GM23338 (cell line): ENCODE measurements at regions not wholly inside any gene's neighbourhood (a gene's known extent, or its start where the extent isn't known, plus 50 kb on each side); places are given as distances from the start of the nearest gene placed in this dataset.

ENCODE experiments used
- ATAC-seq: fragments of 200-7000 bp; cut with Tn5 transposase; 3 replicates; pipeline ENCODE4 v1.9.1; 2020
- DNase-seq: peaks from one replicate; pipeline ENCODE4 v3.0.0-alpha.2; 2015; ENCODE audit warnings: low spot score
- H2AFZ ChIP-seq: fragments of 200-600 bp; sonication (generic); 2 replicates; pipeline ENCODE4 v1.8.0; 2016; ENCODE audit warnings: antibody characterized with exemption, mild to moderate bottlenecking, moderate library complexity
- H3F3A ChIP-seq: fragments of 200-600 bp; sonication (generic); replicated peaks from 2 replicates; pipeline ENCODE4 v1.8.0; 2017; ENCODE audit warnings: antibody characterized with exemption, mixed run types, low read depth
- H3K27ac ChIP-seq: fragments of 200-600 bp; sonication (generic); 2 replicates; pipeline ENCODE4 v1.6.1; 2016; ENCODE audit warnings: low read depth
- H3K27me3 ChIP-seq: fragments of 200-600 bp; sonication (generic); 2 replicates; pipeline ENCODE4 v1.8.0; 2016; ENCODE audit warnings: mild to moderate bottlenecking, mixed run types, moderate library complexity; ENCODE audit not compliant: insufficient read depth
- H3K36me3 ChIP-seq: fragments of 200-600 bp; sonication (generic); 2 replicates; pipeline ENCODE4 v1.8.0; 2016; ENCODE audit warnings: mild to moderate bottlenecking; ENCODE audit not compliant: insufficient read depth
- H3K4me1 ChIP-seq: fragments of 200-600 bp; sonication (generic); 2 replicates; pipeline ENCODE4 v1.8.0; 2016; ENCODE audit warnings: mild to moderate bottlenecking, moderate library complexity; ENCODE audit not compliant: insufficient read depth
- H3K4me2 ChIP-seq: fragments of 200-600 bp; sonication (generic); 2 replicates; pipeline ENCODE4 v1.7.1; 2017; ENCODE audit warnings: mixed run types
- H3K4me3 ChIP-seq: fragments of 200-600 bp; sonication (generic); 2 replicates; pipeline ENCODE4 v1.6.1; 2016; ENCODE audit warnings: mixed run types
- H3K79me2 ChIP-seq: fragments of 200-600 bp; sonication (generic); replicated peaks from 2 replicates; pipeline ENCODE4 v1.8.0; 2017; ENCODE audit warnings: mild to moderate bottlenecking; ENCODE audit not compliant: insufficient read depth
- H3K9me2 ChIP-seq: fragments of 200-600 bp; sonication (generic); 2 replicates; pipeline ENCODE4 v1.8.0; 2017; ENCODE audit not compliant: insufficient read depth
- H4K20me1 ChIP-seq: fragments of 200-600 bp; sonication (generic); replicated peaks from 2 replicates; pipeline ENCODE4 v1.8.0; 2017; ENCODE audit warnings: mild to moderate bottlenecking; ENCODE audit not compliant: insufficient read depth
- H3K27ac Mint-ChIP-seq: 2 replicates; pipeline ENCODE4 v1.8.0; 2020; ENCODE audit warnings: inconsistent platforms, mild to moderate bottlenecking, moderate library complexity, mixed read lengths
- H3K27me3 Mint-ChIP-seq: 3 replicates; pipeline ENCODE4 v1.8.0; 2022; ENCODE audit warnings: low read depth, mild to moderate bottlenecking, moderate library complexity, mixed read lengths, inconsistent platforms; ENCODE audit not compliant: insufficient read depth, poor library complexity
- H3K36me3 Mint-ChIP-seq: 3 replicates; pipeline ENCODE4 v1.8.0; 2021; ENCODE audit warnings: low read depth, mild to moderate bottlenecking, inconsistent platforms, moderate library complexity, mixed read lengths
- H3K4me1 Mint-ChIP-seq: 3 replicates; pipeline ENCODE4 v1.8.0; 2020; ENCODE audit warnings: mild to moderate bottlenecking, inconsistent platforms, mixed read lengths
- H3K4me3 Mint-ChIP-seq: 3 replicates; pipeline ENCODE4 v1.8.0; 2021; ENCODE audit warnings: moderate library complexity, mild to moderate bottlenecking, inconsistent platforms, mixed read lengths
- H3K9me3 Mint-ChIP-seq: 3 replicates; pipeline ENCODE4 v1.8.0; 2020; ENCODE audit warnings: moderate library complexity, mild to moderate bottlenecking, inconsistent platforms, mixed read lengths
- CREB1 ChIP-seq: fragments of 250-450 bp; sonication (Bioruptor Pico); IDR thresholded peaks from 2 replicates; pipeline ENCODE4 v1.5.0; 2020; ENCODE audit warnings: low read depth, mild to moderate bottlenecking, moderate library complexity
- EZH2 ChIP-seq: fragments of 200-600 bp; sonication (generic); IDR thresholded peaks from one replicate; pipeline ENCODE4 v1.8.0; 2017; ENCODE audit warnings: antibody characterized with exemption, mild to moderate bottlenecking, low read depth; ENCODE audit not compliant: unreplicated experiment
- EZH2phosphoT487 ChIP-seq: fragments of 200-600 bp; sonication (generic); IDR thresholded peaks from one replicate; pipeline ENCODE4 v1.8.1; 2018; ENCODE audit warnings: antibody characterized with exemption; ENCODE audit not compliant: unreplicated experiment
- JUNB ChIP-seq: IDR thresholded peaks from one replicate; pipeline ENCODE4 v1.6.1; 2016; ENCODE audit warnings: antibody characterized with exemption; ENCODE audit not compliant: unreplicated experiment
- POLR2AphosphoS5 ChIP-seq: IDR thresholded peaks from 2 replicates; pipeline ENCODE4 v1.6.1; 2016; ENCODE audit warnings: antibody characterized with exemption, low read depth
- STAT1 ChIP-seq: IDR thresholded peaks from one replicate; pipeline ENCODE4 v1.6.1; 2016; ENCODE audit warnings: antibody characterized with exemption; ENCODE audit not compliant: unreplicated experiment
- ZNF114 ChIP-seq: fragments of 250-450 bp; sonication (Bioruptor Pico); IDR thresholded peaks from 2 replicates; pipeline ENCODE4 v1.5.0; 2020; ENCODE audit warnings: mild to moderate bottlenecking, moderate library complexity
- ZNF331 ChIP-seq: fragments of 250-450 bp; sonication (Bioruptor Pico); IDR thresholded peaks from 2 replicates; pipeline ENCODE4 v1.5.0; 2020; ENCODE audit warnings: low read depth, mild to moderate bottlenecking, moderate library complexity
- TF ChIP-seq, protein P1 (sequence below): IDR thresholded peaks from 2 replicates; pipeline ENCODE4 v1.6.1; 2016; ENCODE audit warnings: antibody characterized with exemption
- TF ChIP-seq, protein P2 (sequence below): IDR thresholded peaks from one replicate; pipeline ENCODE4 v1.6.1; 2018; ENCODE audit warnings: antibody characterized with exemption; ENCODE audit not compliant: unreplicated experiment
- TF ChIP-seq, protein P3 (sequence below), 2 experiments: fragments of 200-600 bp in 1 of 2; sonication (generic) in 1 of 2; conservative IDR thresholded peaks; 2 replicates each; pipeline versions ENCODE4 v1.5.1 to v1.6.1; 2016 to 2017; ENCODE audit warnings: antibody characterized with exemption in 2 of 2, low read depth in 2 of 2, mild to moderate bottlenecking in 2 of 2, moderate library complexity in 1 of 2

DNA sequence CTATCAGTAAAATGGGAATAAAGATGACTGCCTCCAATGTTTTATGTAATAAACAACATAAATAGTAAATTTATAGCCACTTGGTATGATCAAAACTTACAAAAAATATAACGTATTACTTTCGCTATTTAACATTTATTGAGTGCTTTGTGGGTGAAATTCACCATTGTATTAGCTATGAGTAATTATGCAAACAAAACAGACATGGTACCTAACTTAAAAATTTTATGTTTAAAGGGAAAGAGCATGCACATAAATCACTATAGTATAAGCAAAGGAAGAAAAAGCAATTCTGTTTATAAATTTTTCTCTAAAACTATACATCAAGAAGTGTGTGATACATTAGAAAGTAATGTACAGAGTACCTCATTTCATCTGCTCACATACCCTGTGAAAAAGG is 1046.2 kb downstream of the NCAM2 start:
- no peaks in the 10 kb centered on the region for H3K79me2 ChIP-seq
- ATAC-seq (no peak), DNase-seq (no peak)
- H3K4me1 ChIP-seq = no peaks in the 10 kb centered on the region
- H3K36me3 ChIP-seq = no peaks in the 10 kb centered on the region
- no peak overlapping the region for H3K4me3 Mint-ChIP-seq
- no peak overlapping the region for H3K27ac ChIP-seq
- H3K4me1 Mint-ChIP-seq = no peaks in the 10 kb centered on the region
- no peak overlapping the region for H3K27ac Mint-ChIP-seq
- TF ChIP-seq ZNF114 (CRISPR knock-in tag) = no peak
- TF ChIP-seq, protein P1, sequence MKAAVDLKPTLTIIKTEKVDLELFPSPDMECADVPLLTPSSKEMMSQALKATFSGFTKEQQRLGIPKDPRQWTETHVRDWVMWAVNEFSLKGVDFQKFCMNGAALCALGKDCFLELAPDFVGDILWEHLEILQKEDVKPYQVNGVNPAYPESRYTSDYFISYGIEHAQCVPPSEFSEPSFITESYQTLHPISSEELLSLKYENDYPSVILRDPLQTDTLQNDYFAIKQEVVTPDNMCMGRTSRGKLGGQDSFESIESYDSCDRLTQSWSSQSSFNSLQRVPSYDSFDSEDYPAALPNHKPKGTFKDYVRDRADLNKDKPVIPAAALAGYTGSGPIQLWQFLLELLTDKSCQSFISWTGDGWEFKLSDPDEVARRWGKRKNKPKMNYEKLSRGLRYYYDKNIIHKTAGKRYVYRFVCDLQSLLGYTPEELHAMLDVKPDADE = no peak
- TF ChIP-seq, protein P2, sequence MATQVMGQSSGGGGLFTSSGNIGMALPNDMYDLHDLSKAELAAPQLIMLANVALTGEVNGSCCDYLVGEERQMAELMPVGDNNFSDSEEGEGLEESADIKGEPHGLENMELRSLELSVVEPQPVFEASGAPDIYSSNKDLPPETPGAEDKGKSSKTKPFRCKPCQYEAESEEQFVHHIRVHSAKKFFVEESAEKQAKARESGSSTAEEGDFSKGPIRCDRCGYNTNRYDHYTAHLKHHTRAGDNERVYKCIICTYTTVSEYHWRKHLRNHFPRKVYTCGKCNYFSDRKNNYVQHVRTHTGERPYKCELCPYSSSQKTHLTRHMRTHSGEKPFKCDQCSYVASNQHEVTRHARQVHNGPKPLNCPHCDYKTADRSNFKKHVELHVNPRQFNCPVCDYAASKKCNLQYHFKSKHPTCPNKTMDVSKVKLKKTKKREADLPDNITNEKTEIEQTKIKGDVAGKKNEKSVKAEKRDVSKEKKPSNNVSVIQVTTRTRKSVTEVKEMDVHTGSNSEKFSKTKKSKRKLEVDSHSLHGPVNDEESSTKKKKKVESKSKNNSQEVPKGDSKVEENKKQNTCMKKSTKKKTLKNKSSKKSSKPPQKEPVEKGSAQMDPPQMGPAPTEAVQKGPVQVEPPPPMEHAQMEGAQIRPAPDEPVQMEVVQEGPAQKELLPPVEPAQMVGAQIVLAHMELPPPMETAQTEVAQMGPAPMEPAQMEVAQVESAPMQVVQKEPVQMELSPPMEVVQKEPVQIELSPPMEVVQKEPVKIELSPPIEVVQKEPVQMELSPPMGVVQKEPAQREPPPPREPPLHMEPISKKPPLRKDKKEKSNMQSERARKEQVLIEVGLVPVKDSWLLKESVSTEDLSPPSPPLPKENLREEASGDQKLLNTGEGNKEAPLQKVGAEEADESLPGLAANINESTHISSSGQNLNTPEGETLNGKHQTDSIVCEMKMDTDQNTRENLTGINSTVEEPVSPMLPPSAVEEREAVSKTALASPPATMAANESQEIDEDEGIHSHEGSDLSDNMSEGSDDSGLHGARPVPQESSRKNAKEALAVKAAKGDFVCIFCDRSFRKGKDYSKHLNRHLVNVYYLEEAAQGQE = no peak
- no peak for TF ChIP-seq CREB1 (CRISPR knock-in tag)
- no peak for TF ChIP-seq STAT1
- TF ChIP-seq JUNB = no peak
- TF ChIP-seq EZH2phosphoT487 = no peak
- TF ChIP-seq ZNF331 (CRISPR knock-in tag) = no peak
- TF ChIP-seq, protein P3, sequence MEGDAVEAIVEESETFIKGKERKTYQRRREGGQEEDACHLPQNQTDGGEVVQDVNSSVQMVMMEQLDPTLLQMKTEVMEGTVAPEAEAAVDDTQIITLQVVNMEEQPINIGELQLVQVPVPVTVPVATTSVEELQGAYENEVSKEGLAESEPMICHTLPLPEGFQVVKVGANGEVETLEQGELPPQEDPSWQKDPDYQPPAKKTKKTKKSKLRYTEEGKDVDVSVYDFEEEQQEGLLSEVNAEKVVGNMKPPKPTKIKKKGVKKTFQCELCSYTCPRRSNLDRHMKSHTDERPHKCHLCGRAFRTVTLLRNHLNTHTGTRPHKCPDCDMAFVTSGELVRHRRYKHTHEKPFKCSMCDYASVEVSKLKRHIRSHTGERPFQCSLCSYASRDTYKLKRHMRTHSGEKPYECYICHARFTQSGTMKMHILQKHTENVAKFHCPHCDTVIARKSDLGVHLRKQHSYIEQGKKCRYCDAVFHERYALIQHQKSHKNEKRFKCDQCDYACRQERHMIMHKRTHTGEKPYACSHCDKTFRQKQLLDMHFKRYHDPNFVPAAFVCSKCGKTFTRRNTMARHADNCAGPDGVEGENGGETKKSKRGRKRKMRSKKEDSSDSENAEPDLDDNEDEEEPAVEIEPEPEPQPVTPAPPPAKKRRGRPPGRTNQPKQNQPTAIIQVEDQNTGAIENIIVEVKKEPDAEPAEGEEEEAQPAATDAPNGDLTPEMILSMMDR (conservative IDR thresholded peaks at IDR 0.05; ENCODE audit: low read depth in 2 of 2) = no peak
- TF ChIP-seq POLR2AphosphoS5 = no peak
- no peak for TF ChIP-seq EZH2
- peaks cover 6% of the 10 kb centered on the region; the same call in 2 of the 3 replicates for H3K9me3 Mint-ChIP-seq
- no peak overlapping the region for H3K4me3 ChIP-seq
- no peaks in the 10 kb centered on the region for H4K20me1 ChIP-seq
- H3F3A ChIP-seq = no peaks in the 10 kb centered on the region
- no peak overlapping the region for H3K4me2 ChIP-seq
- no peaks in the 10 kb centered on the region for H3K27me3 ChIP-seq
- H3K27me3 Mint-ChIP-seq = no peaks in the 10 kb centered on the region
- H3K9me2 ChIP-seq = peaks cover 10% of the 10 kb centered on the region; the same call in 1 of the 2 replicates
- H2AFZ ChIP-seq = no peak overlapping the region
- H3K36me3 Mint-ChIP-seq = no peaks in the 10 kb centered on the region
